ENCODE measurements at regions not wholly inside any gene's neighbourhood (a gene's known extent, or its start where the extent isn't known, plus 50 kb on each side); places are given as distances from the start of the nearest gene placed in this dataset. TPM values are rescaled to one million over a fixed set of nuclear protein-coding genes. Genes with fewer than 3 reads are reported as not detected.

GRCh38 chr9:88938189-88938588, 53.1 kb upstream of the S1PR3 start:
- no peak for DNase-seq
- no peaks in the 10 kb centered on the region for H3K36me3 Mint-ChIP-seq (ENCODE audit: insufficient read depth, unreplicated experiment)
- CTCF ChIA-PET: no interaction called here
- Histone ChIP-seq H3K4me1 (peaks cover 19% of the 10 kb centered on the region), H3K36me3 (ENCODE audit: control insufficient read depth, insufficient read depth, low read length) (no peaks in the 10 kb centered on the region), H3K27me3 (replicated peaks; ENCODE audit: control insufficient read depth, insufficient read depth, low read length) (no peaks in the 10 kb centered on the region), H3K4me3 (ENCODE audit: low read depth, low read length) (no peak overlapping the region), H3K9me3 (no peaks in the 10 kb centered on the region)
- POLR2A ChIA-PET: no interaction called here
- H3K27me3 Mint-ChIP-seq (ENCODE audit: insufficient read depth, unreplicated experiment): no peaks in the 10 kb centered on the region
- H3K4me1 Mint-ChIP-seq (ENCODE audit: low read depth, unreplicated experiment): peaks cover 21% of the 10 kb centered on the region
- no peak overlapping the region for H3K4me3 Mint-ChIP-seq (ENCODE audit: unreplicated experiment)
- peaks cover 9% of the 10 kb centered on the region for H3K9me3 Mint-ChIP-seq (ENCODE audit: unreplicated experiment)
- BruUV-seq (replicated peaks): no TSS peak
- H3K27ac Mint-ChIP-seq (ENCODE audit: unreplicated experiment): no peak overlapping the region
- intact Hi-C loops (cut with micrococcal nuclease; ENCODE audit: unreplicated experiment): no loop called here
- TF ChIP-seq CTCF (IDR thresholded peaks at IDR 0.05; ENCODE audit: insufficient read depth in 1 of 2, low read depth in 1 of 2, low read length in 1 of 2, severe bottlenecking in 1 of 2, unreplicated experiment in 1 of 2): no peak

Small RNA genes in the stretch of these regions (microRNA-seq; reads per million reads assigned to microRNA genes)
- not detected for gene MIR4289

All from Caco-2 (cell line).